HCT116 (cell line): ENCODE measurements at regions not wholly inside any gene's neighbourhood (a gene's known extent, or its start where the extent isn't known, plus 50 kb on each side); places are given as distances from the start of the nearest gene placed in this dataset.

Experiments used
- ATAC-seq: fragments of 200-7000 bp; cut with Tn5 transposase; 2 replicates; pipeline ENCODE4 v1.9.1; 2020; ENCODE audit warnings: mild to moderate bottlenecking, moderate library complexity
- BruUV-seq: library from RNA; stranded (reverse); fragments of 400-500 nt; replicated peaks from 2 replicates; lab custom pipeline; 2021; lab: Mats Ljungman, UMichigan
- CTCF ChIA-PET: fragments of 300-600 bp; sonication (Branson Sonifier 250); formaldehyde crosslinking; loops from one replicate; lab custom pipeline; 2021; ENCODE audit warnings: antibody characterized with exemption; lab: Charles Lee
- POLR2A ChIA-PET: fragments of 300-600, 350-600 bp; sonication (Branson Sonifier 250); formaldehyde crosslinking; loops from one replicate; lab custom pipeline; 2021; ENCODE audit warnings: antibody characterized with exemption; lab: Charles Lee
- RAD21 ChIA-PET, 2 experiments: fragments of 300-600 bp; sonication (Branson Sonifier 250); formaldehyde crosslinking; loops; one replicate each; lab custom pipeline; 2023; ENCODE audit warnings: low total read pairs in 2 of 2; ENCODE audit not compliant: uncharacterized antibody in 2 of 2, unreplicated experiment in 2 of 2, low non-redundant PET in 1 of 2; lab: Charles Lee
- DNase-seq: peaks from one replicate; pipeline ENCODE4 v3.0.0-alpha.2; 2010; ENCODE audit warnings: low read depth, low spot score
- H2AFZ ChIP-seq: fragments of 200-600 bp; shearing (Covaris generic), sonication (generic); 2 replicates; pipeline ENCODE4 v1.6.1; 2017; ENCODE audit warnings: low read depth, mixed run types, mixed read lengths, antibody characterized with exemption, low read length; ENCODE audit not compliant: poor library complexity, severe bottlenecking
- H3K27ac ChIP-seq: 2 replicates; pipeline ENCODE4 v1.5.1; 2012; ENCODE audit warnings: low read depth, low read length
- H3K27me3 ChIP-seq: fragments of 200-600 bp; sonication (generic); 2 replicates; pipeline ENCODE4 v1.6.1; 2016; ENCODE audit warnings: mixed run types, low read length, mixed read lengths; ENCODE audit not compliant: insufficient read depth
- H3K36me3 ChIP-seq, 2 experiments: fragments of 200-500 bp in 1 of 2; fragments of 200-600 bp in 1 of 2; sonication (Bioruptor generic) in 1 of 2; sonication (generic) in 1 of 2; 2 replicates each; pipeline versions ENCODE4 v1.5.1 to v1.6.1; 2014 to 2016; ENCODE audit warnings: low read length in 2 of 2, inconsistent platforms in 1 of 2, mixed read lengths in 1 of 2, mixed run types in 1 of 2; ENCODE audit not compliant: insufficient read depth in 2 of 2, control insufficient read depth in 1 of 2
- H3K4me1 ChIP-seq, 2 experiments: fragments of 200-600 bp in 1 of 2; sonication (generic) in 1 of 2; 2 replicates each; pipeline versions ENCODE4 v1.5.1 to v1.6.1; 2012 to 2017; ENCODE audit warnings: low read length in 2 of 2, inconsistent platforms in 1 of 2, mild to moderate bottlenecking in 1 of 2, mixed read lengths in 1 of 2, mixed run types in 1 of 2, moderate library complexity in 1 of 2; ENCODE audit not compliant: insufficient read depth in 2 of 2, control insufficient read depth in 1 of 2
- H3K4me2 ChIP-seq: fragments of 200-600 bp; sonication (generic); 2 replicates; pipeline ENCODE4 v1.6.1; 2017; ENCODE audit warnings: mixed run types, low read length, mixed read lengths
- H3K4me3 ChIP-seq, 2 experiments: fragments of 200-600 bp in 1 of 2; sonication (generic) in 1 of 2; replicated peaks in 1 of 2; 2 replicates each; pipeline ENCODE4 v1.5.1; 2011 to 2016; ENCODE audit warnings: low read length in 2 of 2, control low read depth in 1 of 2, low read depth in 1 of 2, mild to moderate bottlenecking in 1 of 2, mixed read lengths in 1 of 2, mixed run types in 1 of 2
- H3K79me2 ChIP-seq: fragments of 200-600 bp; sonication (generic); 2 replicates; pipeline ENCODE4 v1.6.1; 2017; ENCODE audit warnings: mild to moderate bottlenecking, mixed run types, low read length, moderate library complexity, mixed read lengths; ENCODE audit not compliant: insufficient read depth
- H3K9ac ChIP-seq: fragments of 200-600 bp; sonication (generic); 2 replicates; pipeline ENCODE4 v1.6.1; 2016; ENCODE audit warnings: low read length, mixed read lengths
- H3K9me2 ChIP-seq: fragments of 200-600 bp; sonication (generic), shearing (Covaris generic); 2 replicates; pipeline ENCODE4 v1.6.1; 2017; ENCODE audit warnings: mixed run types, mild to moderate bottlenecking, moderate library complexity; ENCODE audit not compliant: insufficient read depth
- H3K9me3 ChIP-seq, 2 experiments: fragments of 200-500 bp in 1 of 2; fragments of 200-600 bp in 1 of 2; sonication (Bioruptor generic) in 1 of 2; sonication (generic) in 1 of 2; 2 replicates each; pipeline ENCODE4 v1.6.1; 2014 to 2017; ENCODE audit warnings: low read length in 2 of 2, mixed read lengths in 2 of 2, inconsistent platforms in 1 of 2, low read depth in 1 of 2, mild to moderate bottlenecking in 1 of 2, mixed run types in 1 of 2, moderate library complexity in 1 of 2; ENCODE audit not compliant: control insufficient read depth in 1 of 2, insufficient read depth in 1 of 2
- H4K20me1 ChIP-seq: fragments of 200-600 bp; sonication (generic), shearing (Covaris generic); 2 replicates; pipeline ENCODE4 v1.6.1; 2017; ENCODE audit warnings: mixed run types, mild to moderate bottlenecking, moderate library complexity; ENCODE audit not compliant: insufficient read depth
- CBX3 ChIP-seq: IDR thresholded peaks from 2 replicates; pipeline ENCODE4 v1.6.1; 2012; ENCODE audit warnings: low read depth
- CEBPB ChIP-seq: IDR thresholded peaks from 2 replicates; pipeline ENCODE4 v1.6.1; 2012; ENCODE audit warnings: low read depth
- POLR2A ChIP-seq: IDR thresholded peaks from 2 replicates; pipeline ENCODE4 v1.7.0; 2011; ENCODE audit warnings: borderline replicate concordance; ENCODE audit not compliant: insufficient read depth, insufficient read length; ENCODE audit errors: extremely low read depth
- POLR2AphosphoS5 ChIP-seq: IDR thresholded peaks from 2 replicates; pipeline ENCODE4 v1.6.1; 2011; ENCODE audit warnings: mild to moderate bottlenecking, low read depth, low read length, moderate library complexity
- RAD21 ChIP-seq: IDR thresholded peaks from 2 replicates; pipeline ENCODE4 v1.6.1; 2012; ENCODE audit warnings: low read depth, mild to moderate bottlenecking
- SP1 ChIP-seq: IDR thresholded peaks from 2 replicates; pipeline ENCODE4 v1.6.1; 2012; ENCODE audit warnings: low read depth
- TCF7L2 ChIP-seq: IDR thresholded peaks from 2 replicates; pipeline ENCODE4 v1.7.0; 2011; ENCODE audit warnings: borderline replicate concordance, inconsistent platforms; ENCODE audit not compliant: insufficient read depth, insufficient read length; ENCODE audit errors: extremely low read depth
- ZBTB33 ChIP-seq: IDR thresholded peaks from 2 replicates; pipeline ENCODE4 v1.6.1; 2011; ENCODE audit warnings: mild to moderate bottlenecking, low read length, moderate library complexity; ENCODE audit not compliant: insufficient replicate concordance; ENCODE audit errors: extremely low read depth
- ZNF274 ChIP-seq: fragments of 200-500 bp; sonication (Bioruptor generic); IDR thresholded peaks from 2 replicates; pipeline ENCODE4 v1.6.1; 2014; ENCODE audit warnings: mild to moderate bottlenecking, low read depth, low read length, inconsistent platforms
- intact Hi-C: fragments of 100-400 bp; cut with micrococcal nuclease; formaldehyde crosslinking; loops from 2 replicates; pipeline ENCODE4 v1.10.0; 2022
- TF ChIP-seq, protein P1 (sequence below): IDR thresholded peaks from 2 replicates; pipeline ENCODE4 v1.6.1; 2012

DNA sequence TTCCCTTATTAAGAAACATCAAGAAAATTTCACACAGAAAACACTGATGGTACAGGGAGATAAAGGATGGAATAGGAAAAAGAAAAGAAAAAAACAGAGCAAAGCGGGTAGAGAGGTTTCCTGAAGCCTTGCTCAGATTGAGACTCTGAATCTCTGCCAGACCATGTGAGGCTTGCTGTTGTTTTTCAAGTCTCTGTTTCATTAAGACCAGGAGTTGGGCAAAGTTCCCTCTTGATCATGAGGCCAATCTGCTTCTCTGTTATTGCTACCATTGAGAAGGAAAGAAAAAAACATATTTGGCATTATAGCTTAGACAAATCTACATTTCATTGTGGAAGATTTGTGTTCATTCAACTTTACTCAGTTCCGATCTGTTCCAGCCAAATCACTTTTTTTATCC lies 201.6 kb upstream of the SOX9 start:
- no peak for DNase-seq
- no peaks in the 10 kb centered on the region for H3K36me3 ChIP-seq
- H3K79me2 ChIP-seq: no peaks in the 10 kb centered on the region
- no TSS peak for BruUV-seq
- no peak overlapping the region for H3K9ac ChIP-seq
- H3K9me2 ChIP-seq: peaks cover 3% of the 10 kb centered on the region; the same call in 1 of the 2 replicates
- H4K20me1 ChIP-seq: no peaks in the 10 kb centered on the region
- no peaks in the 10 kb centered on the region for H3K9me3 ChIP-seq
- H3K4me1 ChIP-seq: peaks cover 0 to 24% of the 10 kb centered on the region in 2 experiments; a peak in 2 of 4 replicates
- H3K27ac ChIP-seq: no peak overlapping the region
- ChIA-PET RAD21 (no interaction called here), POLR2A (no interaction called here), CTCF (no interaction called here)
- H3K4me3 ChIP-seq: no peak overlapping the region
- no peak overlapping the region for H3K4me2 ChIP-seq
- no peak for ATAC-seq
- TF ChIP-seq SP1 (no peak), TCF7L2 (no peak), RAD21 (no peak), CBX3 (no peak), ZBTB33 (no peak), POLR2AphosphoS5 (no peak), CEBPB (no peak), ZNF274 (no peak), POLR2A (no peak)
- TF ChIP-seq, protein P1, sequence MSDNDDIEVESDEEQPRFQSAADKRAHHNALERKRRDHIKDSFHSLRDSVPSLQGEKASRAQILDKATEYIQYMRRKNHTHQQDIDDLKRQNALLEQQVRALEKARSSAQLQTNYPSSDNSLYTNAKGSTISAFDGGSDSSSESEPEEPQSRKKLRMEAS: no peak
- H3K27me3 ChIP-seq: no peaks in the 10 kb centered on the region
- H2AFZ ChIP-seq: no peak overlapping the region
- intact Hi-C loops: no loop called here
